Activated CD4-positive, alpha-beta T cell treated with anti-CD3 and anti-CD28 coated beads, Interleukin-2, amount 10 ng/mL, durations not matched to agents 24 days and 14 days (primary cell): ENCODE measurements at regions not wholly inside any gene's neighbourhood (a gene's known extent, or its start where the extent isn't known, plus 50 kb on each side); places are given as distances from the start of the nearest gene placed in this dataset.

ENCODE experiments used
- DNase-seq: peaks from one replicate; pipeline ENCODE4 v3.0.0; 2022
- H3K27ac Mint-ChIP-seq: one replicate; pipeline ENCODE4 v1.8.0; 2022; ENCODE audit warnings: mild to moderate bottlenecking, mixed read lengths
- H3K27me3 Mint-ChIP-seq: one replicate; pipeline ENCODE4 v1.8.0; 2022; ENCODE audit warnings: mixed read lengths
- H3K36me3 Mint-ChIP-seq: one replicate; pipeline ENCODE4 v1.8.0; 2022; ENCODE audit warnings: low read depth, mild to moderate bottlenecking, mixed read lengths
- H3K4me1 Mint-ChIP-seq: one replicate; pipeline ENCODE4 v1.8.0; 2021; ENCODE audit warnings: mixed read lengths
- H3K4me3 Mint-ChIP-seq: one replicate; pipeline ENCODE4 v1.8.0; 2022; ENCODE audit warnings: mild to moderate bottlenecking, moderate library complexity, mixed read lengths
- H3K9me3 Mint-ChIP-seq: one replicate; pipeline ENCODE4 v1.8.0; 2021; ENCODE audit warnings: mixed read lengths
- intact Hi-C: fragments of 100-400 bp; cut with micrococcal nuclease; formaldehyde crosslinking; loops from one replicate; pipeline ENCODE4 v1.15.1; 2023

DNA sequence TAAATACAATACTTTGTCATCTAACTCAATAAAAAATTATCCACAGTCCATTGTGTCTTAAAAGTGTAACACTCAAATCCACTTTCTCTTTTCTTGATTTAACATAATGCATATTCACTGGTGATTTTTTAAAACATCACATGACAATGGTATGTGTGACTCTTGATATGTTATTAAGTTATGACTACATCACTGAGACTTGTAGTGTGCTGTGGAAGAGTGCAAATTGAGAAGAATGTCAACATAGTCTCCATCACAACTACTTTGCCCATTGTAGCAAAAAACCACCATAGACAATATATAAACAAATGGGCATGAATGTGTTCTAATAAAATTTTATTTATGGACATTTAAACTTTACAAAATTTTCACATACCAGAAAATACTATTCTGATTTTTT, 380.7 kb upstream of the PMFBP1 start:
- H3K4me3 Mint-ChIP-seq = no peak overlapping the region
- intact Hi-C loops = no loop called here

DNA sequence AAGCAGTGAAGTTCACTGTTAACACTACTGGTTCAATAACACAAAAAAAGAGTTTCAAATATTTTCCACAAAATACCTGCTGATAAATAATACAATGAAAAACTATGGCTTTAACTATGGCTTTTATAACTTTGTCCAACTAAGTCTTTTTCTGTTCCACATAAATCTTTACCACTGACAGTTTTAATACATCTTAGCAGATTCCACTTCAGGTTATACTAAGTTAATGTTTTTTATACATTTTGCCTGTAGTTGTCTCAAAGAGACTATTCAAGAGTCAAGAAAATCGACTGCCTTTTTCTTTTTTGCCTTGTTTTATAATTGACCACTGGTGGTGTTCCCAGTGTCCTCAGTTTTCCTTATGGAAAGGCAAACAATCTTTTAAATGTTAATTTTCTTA, 379.7 kb upstream of the PMFBP1 start:
- H3K4me1 Mint-ChIP-seq = no peaks in the 10 kb centered on the region

More for the DNA sequence above, 380.7 kb upstream of the PMFBP1 start:
- Mint-ChIP-seq H3K9me3 (peaks cover 4% of the 10 kb centered on the region), H3K27ac (no peak overlapping the region), H3K4me1 (no peaks in the 10 kb centered on the region), H3K36me3 (no peaks in the 10 kb centered on the region), H3K27me3 (no peaks in the 10 kb centered on the region)
- no peak for DNase-seq

DNA sequence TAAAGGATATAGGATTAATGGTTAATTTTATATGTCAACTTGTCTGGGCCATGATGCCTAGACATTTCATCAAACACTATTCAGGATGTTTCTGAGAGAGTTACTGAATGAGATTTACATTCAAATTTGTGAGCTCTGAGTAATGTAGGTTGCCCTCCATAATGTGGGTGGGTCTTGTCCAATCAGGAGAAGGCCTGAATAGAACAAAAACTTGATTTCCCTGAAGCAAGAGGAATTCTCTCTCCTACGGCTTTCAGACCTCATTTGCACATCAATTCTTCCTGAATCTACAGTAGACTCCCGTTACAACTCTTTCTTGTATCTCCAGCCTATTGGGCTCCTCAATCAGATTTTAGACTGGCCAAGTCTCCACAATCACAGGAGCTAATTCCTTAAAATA, 377.9 kb upstream of the PMFBP1 start:
- Mint-ChIP-seq H3K4me1 (no peaks in the 10 kb centered on the region), H3K27ac (no peak overlapping the region), H3K9me3 (peaks cover 4% of the 10 kb centered on the region), H3K36me3 (no peaks in the 10 kb centered on the region), H3K4me3 (no peak overlapping the region), H3K27me3 (no peaks in the 10 kb centered on the region)
- DNase-seq = no peak
- intact Hi-C loops = no loop called here

More for the DNA sequence above, 379.7 kb upstream of the PMFBP1 start:
- no peak for DNase-seq
- Mint-ChIP-seq H3K9me3 (peaks cover 4% of the 10 kb centered on the region), H3K27ac (no peak overlapping the region), H3K4me3 (no peak overlapping the region), H3K36me3 (no peaks in the 10 kb centered on the region), H3K27me3 (no peaks in the 10 kb centered on the region)
- intact Hi-C loops = no loop called here

DNA sequence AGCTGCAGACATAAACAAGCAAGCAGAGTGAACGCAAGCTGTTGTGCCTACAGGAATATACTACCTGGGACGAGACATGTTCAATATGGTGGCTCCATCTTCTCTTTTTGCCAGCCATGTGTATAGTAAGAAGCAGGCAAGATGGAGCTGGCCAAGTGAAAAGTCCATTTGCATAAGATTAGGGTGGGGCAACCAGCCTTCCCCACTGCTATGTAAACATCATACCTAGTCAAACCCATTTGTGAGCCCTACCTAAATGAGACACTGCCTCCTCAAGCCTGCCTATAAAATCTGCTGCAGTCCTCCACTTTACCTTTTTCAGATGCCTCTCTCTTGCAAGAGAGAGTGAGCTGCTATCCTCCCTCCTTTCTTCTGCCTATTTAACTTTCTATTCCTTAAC, 370.1 kb upstream of the PMFBP1 start:
- no peak overlapping the region for H3K4me3 Mint-ChIP-seq
- H3K9me3 Mint-ChIP-seq = no peaks in the 10 kb centered on the region
- H3K36me3 Mint-ChIP-seq = no peaks in the 10 kb centered on the region
- H3K4me1 Mint-ChIP-seq = no peaks in the 10 kb centered on the region
- no peaks in the 10 kb centered on the region for H3K27me3 Mint-ChIP-seq
- no peak overlapping the region for H3K27ac Mint-ChIP-seq
- DNase-seq = no peak
- intact Hi-C loops = no loop called here

DNA sequence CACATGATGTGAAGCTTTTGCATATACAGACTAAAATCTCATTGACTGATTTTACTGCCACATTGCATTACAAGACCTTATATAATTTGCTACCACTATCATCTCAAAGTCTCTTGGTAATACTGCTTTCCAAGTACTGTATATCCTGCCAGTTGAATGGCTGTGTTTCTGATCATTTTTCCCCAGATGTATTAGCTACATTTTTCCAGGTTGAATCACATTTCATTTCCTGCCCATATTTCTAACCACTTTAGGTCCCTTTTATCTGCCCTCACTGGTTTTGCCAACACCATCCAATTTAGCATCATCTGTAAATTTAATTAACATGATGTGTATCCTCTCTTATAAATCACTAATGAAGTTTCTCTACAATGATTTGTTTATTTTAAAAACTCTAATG, 365.7 kb upstream of the PMFBP1 start:
- no peak overlapping the region for H3K4me3 Mint-ChIP-seq
- peaks cover 4% of the 10 kb centered on the region for H3K9me3 Mint-ChIP-seq
- no peaks in the 10 kb centered on the region for H3K27me3 Mint-ChIP-seq
- intact Hi-C loops = no loop called here
- H3K36me3 Mint-ChIP-seq = no peaks in the 10 kb centered on the region
- DNase-seq = no peak
- no peak overlapping the region for H3K27ac Mint-ChIP-seq
- H3K4me1 Mint-ChIP-seq = no peaks in the 10 kb centered on the region

DNA sequence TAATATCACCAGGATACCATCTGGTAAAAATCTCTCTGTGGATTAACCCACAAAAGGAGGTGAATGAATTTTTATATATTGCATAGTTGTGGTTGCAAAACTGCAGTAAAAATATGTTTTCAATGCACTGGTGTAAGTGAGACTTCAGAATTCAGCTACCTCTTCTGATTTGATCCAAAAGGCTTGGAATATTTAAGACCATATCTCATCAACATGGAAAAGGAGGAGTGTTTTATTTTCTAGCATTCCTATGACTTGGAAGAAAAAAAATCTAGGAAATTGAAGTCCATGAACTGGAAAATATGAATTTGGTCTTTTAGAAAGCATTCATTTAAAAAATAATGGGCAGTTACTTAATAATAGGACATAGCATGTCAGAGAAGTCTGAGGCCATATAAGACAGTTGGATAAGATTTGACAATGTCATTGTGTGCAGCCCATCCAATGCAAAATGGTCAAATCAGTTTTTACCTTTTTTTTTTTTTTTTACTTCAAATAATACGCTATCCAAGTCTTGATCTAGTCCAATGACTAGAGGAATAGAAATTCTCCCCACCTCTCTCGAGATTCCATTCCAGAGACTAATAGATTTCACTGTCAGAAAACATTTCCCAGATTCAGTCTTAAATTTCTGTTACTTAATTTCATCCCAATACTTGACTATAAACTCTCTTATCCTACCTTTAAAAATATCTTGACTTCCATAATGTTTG, 364.9 kb upstream of the PMFBP1 start:
- peaks cover 4% of the 10 kb centered on the region for H3K9me3 Mint-ChIP-seq
- DNase-seq = no peak
- H3K27ac Mint-ChIP-seq = no peak overlapping the region
- no peaks in the 10 kb centered on the region for H3K4me1 Mint-ChIP-seq
- H3K36me3 Mint-ChIP-seq = no peaks in the 10 kb centered on the region
- H3K27me3 Mint-ChIP-seq = no peaks in the 10 kb centered on the region
- H3K4me3 Mint-ChIP-seq = no peak overlapping the region
- intact Hi-C loops = no loop called here

DNA sequence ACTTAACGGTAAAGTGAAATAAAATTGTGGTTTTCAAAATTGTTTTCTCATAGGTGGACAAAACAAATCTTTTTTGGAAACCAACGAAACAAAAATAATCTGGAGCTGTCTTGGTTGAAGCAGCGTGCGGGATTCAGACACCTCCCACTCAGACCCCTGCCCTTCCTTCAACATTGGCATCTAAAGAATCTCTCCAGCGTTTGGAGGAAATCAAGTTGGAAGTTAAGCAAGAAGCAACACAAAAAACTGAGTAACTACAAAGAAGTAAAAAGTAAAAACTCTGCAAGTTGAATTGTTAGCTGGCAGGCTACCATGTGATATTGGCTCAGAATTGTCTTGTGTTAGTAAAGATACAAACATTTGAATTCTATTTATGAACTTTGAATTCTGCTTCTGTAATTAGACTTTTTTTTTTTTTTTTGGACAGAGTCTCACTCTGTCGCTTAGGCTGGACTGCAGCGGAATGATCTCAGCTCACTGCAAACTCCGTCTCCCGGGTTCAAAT, 361.0 kb upstream of the PMFBP1 start:
- no peak overlapping the region for H3K27ac Mint-ChIP-seq
- no peak overlapping the region for H3K4me3 Mint-ChIP-seq
- intact Hi-C loops = no loop called here
- H3K9me3 Mint-ChIP-seq = peaks cover 15% of the 10 kb centered on the region
- no peaks in the 10 kb centered on the region for H3K36me3 Mint-ChIP-seq
- H3K4me1 Mint-ChIP-seq = peaks cover 1% of the 10 kb centered on the region
- no peak for DNase-seq
- H3K27me3 Mint-ChIP-seq = no peaks in the 10 kb centered on the region

DNA sequence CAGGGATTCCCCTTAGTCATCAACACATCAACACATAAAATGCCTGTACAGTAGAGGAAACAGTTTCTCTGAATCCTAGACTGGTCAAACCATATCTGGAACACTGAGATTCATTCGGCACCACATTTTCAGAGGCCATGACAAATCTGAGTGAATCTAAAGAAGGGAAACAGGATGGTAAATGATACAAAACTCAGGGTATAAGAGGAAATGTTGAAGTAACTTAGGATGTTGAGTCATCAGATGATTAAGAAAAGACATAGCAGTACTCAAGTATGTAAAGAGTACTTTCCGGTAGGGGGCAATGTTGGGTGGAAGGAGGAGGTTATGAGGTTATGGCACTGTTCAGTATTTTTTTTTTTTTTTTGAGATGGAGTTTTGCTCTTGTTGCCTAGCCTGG, 358.5 kb upstream of the PMFBP1 start:
- DNase-seq = no peak
- Mint-ChIP-seq H3K4me1 (peaks cover 1% of the 10 kb centered on the region), H3K36me3 (no peaks in the 10 kb centered on the region), H3K9me3 (peaks cover 15% of the 10 kb centered on the region), H3K27ac (no peak overlapping the region), H3K4me3 (no peak overlapping the region), H3K27me3 (no peaks in the 10 kb centered on the region)
- intact Hi-C loops = no loop called here

DNA sequence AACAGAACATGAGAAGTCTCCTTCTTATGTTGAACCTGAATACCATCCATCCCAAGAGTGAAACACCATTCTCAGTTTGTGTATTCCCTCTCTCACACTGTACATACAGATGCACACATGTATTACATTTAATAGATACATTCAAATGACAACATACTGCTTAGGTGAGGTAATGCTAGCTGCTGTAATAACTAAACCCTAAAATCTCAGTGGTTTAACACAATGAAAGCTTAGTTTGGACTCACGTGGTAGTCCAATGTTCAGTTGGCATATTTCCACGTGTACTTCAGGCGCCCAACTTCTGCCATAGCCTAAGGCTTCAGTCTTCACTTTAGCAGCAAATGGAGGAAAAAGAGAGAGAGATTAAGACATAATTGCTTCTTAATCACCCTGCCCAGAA, 351.1 kb upstream of the PMFBP1 start:
- Mint-ChIP-seq H3K9me3 (peaks cover 8% of the 10 kb centered on the region), H3K36me3 (no peaks in the 10 kb centered on the region), H3K27ac (no peak overlapping the region), H3K4me1 (no peaks in the 10 kb centered on the region), H3K4me3 (no peak overlapping the region), H3K27me3 (no peaks in the 10 kb centered on the region)
- intact Hi-C loops = no loop called here
- no peak for DNase-seq

DNA sequence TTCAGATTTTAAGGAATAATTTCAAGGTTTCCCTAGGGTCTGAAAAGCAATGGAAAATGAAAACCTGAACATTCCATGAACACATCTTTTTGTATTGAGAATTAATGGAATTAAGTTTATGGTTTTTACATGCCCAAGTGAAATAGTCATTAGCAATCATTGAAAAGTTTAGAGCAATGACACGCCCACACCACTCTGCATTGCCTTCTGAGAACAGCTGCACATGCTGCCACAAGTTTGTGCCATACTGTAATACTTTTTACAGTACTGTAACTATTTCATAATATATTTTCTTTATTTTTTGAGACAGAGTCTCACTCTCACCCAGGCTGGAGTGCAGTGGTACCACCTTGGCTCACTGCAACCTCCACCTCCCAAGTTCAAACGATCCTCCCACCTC, 345.2 kb upstream of the PMFBP1 start:
- H3K4me3 Mint-ChIP-seq = no peak overlapping the region
- DNase-seq = no peak
- intact Hi-C loops = no loop called here
- H3K9me3 Mint-ChIP-seq = peaks cover 3% of the 10 kb centered on the region
- H3K27ac Mint-ChIP-seq = no peak overlapping the region
- H3K27me3 Mint-ChIP-seq = no peaks in the 10 kb centered on the region
- no peaks in the 10 kb centered on the region for H3K4me1 Mint-ChIP-seq
- no peaks in the 10 kb centered on the region for H3K36me3 Mint-ChIP-seq

DNA sequence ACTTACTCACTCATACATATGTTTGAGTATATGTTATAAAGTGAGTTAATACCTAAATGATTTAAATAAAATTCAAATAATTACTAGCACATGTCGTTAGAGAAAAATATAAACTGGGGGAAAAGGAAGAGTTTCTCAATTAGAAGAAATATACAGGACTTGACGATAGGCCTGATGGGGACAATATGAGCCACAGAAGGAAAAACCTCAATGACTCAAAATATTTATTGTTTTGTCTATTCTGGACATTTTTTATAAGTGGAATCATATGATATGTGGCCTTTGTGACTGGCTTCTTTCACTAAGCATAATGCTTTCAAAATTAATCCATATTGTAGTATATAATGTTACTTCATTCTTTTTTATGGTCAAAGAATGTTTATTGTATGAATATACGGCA, 339.2 kb upstream of the PMFBP1 start:
- intact Hi-C loops = no loop called here
- no peaks in the 10 kb centered on the region for H3K9me3 Mint-ChIP-seq
- H3K27me3 Mint-ChIP-seq = no peaks in the 10 kb centered on the region
- H3K27ac Mint-ChIP-seq = no peak overlapping the region
- no peaks in the 10 kb centered on the region for H3K4me1 Mint-ChIP-seq
- DNase-seq = no peak
- H3K36me3 Mint-ChIP-seq = no peaks in the 10 kb centered on the region
- no peak overlapping the region for H3K4me3 Mint-ChIP-seq

DNA sequence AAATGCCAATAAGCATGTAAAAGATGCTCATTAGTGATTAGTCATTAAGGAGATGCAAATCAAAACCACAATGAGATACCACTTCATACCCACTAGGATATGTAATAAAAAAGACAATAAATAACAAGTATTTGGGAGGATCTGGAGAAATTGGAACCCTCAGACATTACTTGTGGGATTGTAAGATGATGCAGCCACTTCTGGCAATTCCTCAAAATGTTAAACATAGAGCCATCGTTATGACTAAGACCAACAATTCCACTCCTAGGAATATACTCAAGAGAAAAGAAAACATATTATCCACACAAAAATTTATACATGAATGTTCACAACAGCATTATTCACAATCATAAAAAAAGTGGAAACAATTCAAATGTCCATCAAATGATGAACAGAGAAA, 336.2 kb upstream of the PMFBP1 start:
- intact Hi-C loops = loop anchor here (10.0 kb wide), 1 partner anchor 1447 kb away; no protein-coding TSS in a partner anchor
- Mint-ChIP-seq H3K36me3 (no peaks in the 10 kb centered on the region), H3K4me3 (no peak overlapping the region), H3K9me3 (no peaks in the 10 kb centered on the region), H3K4me1 (no peaks in the 10 kb centered on the region), H3K27ac (no peak overlapping the region), H3K27me3 (no peaks in the 10 kb centered on the region)
- DNase-seq = no peak

DNA sequence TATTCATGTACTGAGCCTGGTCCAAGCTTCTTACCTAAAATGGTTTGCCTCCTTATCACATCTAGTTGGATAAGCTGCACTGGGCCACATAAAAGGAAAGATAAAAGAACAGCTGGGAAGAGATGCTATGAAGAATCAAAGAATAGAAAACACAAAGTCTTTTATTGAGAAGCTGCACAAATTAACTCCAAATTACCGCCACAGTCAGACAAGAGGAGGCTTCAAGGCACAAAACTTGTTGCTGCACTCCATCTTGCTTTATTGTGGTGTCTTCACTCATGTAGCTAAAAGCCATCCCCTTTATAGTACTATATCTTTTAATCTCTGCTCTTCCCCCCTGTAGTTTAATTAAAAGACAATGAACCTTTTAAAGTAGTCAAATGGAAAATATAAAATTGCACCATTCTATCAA, 330.6 kb upstream of the PMFBP1 start:
- Mint-ChIP-seq H3K9me3 (no peaks in the 10 kb centered on the region), H3K4me1 (no peaks in the 10 kb centered on the region), H3K36me3 (no peaks in the 10 kb centered on the region), H3K4me3 (no peak overlapping the region), H3K27ac (no peak overlapping the region), H3K27me3 (no peaks in the 10 kb centered on the region)
- DNase-seq = no peak
- intact Hi-C loops = loop anchor here (10.0 kb wide), 1 partner anchor 1452 kb away; no protein-coding TSS in a partner anchor

DNA sequence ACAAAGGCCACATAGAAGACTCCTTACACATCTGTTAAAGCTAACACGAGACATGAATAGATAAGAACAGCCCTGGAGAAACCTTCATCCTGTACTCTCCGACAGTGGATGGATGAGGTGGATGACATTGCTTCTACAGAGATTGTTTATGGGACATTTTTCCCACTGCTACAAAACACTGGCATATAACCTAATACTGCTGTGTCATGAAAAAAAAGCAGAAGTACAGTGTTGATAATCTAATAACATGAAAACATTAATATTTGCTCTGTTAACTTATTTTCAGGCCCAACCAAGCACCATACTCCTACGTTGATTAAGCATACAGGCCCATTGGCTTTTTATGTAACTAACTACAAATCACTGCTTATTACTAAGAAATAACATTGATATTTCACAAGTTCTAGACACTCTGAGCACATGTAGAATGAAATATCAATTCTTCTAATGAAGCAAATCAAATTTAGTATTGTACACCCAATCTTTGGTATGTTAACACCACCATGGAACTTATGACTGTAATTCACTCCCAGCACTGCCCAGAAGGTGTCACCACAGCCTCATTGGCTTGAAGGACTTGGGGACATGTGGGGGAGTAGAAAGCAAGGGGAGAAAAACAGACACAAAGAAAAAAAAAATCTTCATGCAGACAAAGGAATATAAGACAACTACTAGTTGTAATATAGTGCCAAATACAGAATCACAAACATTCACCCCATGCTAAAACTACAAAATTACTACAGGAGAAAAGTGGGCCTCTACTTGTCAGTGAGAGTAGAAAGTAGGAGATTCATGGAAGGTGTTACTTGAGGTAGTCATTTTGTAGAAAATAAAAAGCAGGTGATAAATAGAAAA, 330.0 kb upstream of the PMFBP1 start:
- Mint-ChIP-seq H3K27ac (no peak overlapping the region), H3K9me3 (no peaks in the 10 kb centered on the region)
- intact Hi-C loops = loop anchor here (10.0 kb wide), 1 partner anchor 1453 kb away; no protein-coding TSS in a partner anchor

More for the DNA sequence above, 330.0 kb upstream of the PMFBP1 start:
- DNase-seq = peak; percentile 77
- Mint-ChIP-seq H3K27me3 (no peaks in the 10 kb centered on the region), H3K4me1 (no peaks in the 10 kb centered on the region), H3K36me3 (no peaks in the 10 kb centered on the region), H3K4me3 (no peak overlapping the region)
